GM12878 (cell line): ENCODE measurements at regions not wholly inside any gene's neighbourhood (a gene's known extent, or its start where the extent isn't known, plus 50 kb on each side); places are given as distances from the start of the nearest gene placed in this dataset.

ENCODE experiments used
- GABPA ChIP-seq: IDR thresholded peaks from 2 replicates; pipeline ENCODE4 v1.6.1; 2014; ENCODE audit warnings: antibody characterized with exemption, low read depth, mild to moderate bottlenecking, inconsistent platforms
- MXI1 ChIP-seq: fragments of 150-350 bp; IDR thresholded peaks from 2 replicates; pipeline ENCODE4 v1.6.1; 2011; ENCODE audit warnings: low read depth, mild to moderate bottlenecking, inconsistent platforms, low read length, improper control_type of control experiment
- POLR2A ChIP-seq: IDR thresholded peaks from 2 replicates; pipeline ENCODE4 v1.6.1; 2011; ENCODE audit warnings: low read depth, mild to moderate bottlenecking, low read length
- POLR2AphosphoS5 ChIP-seq: IDR thresholded peaks from 2 replicates; pipeline ENCODE4 v1.6.1; 2011; ENCODE audit warnings: mild to moderate bottlenecking, low read length, inconsistent platforms
- TAF1 ChIP-seq: IDR thresholded peaks from 2 replicates; pipeline ENCODE4 v1.6.1; 2011; ENCODE audit warnings: mild to moderate bottlenecking, low read depth, low read length, borderline replicate concordance
- ZNF217 ChIP-seq: fragments of 450-650 bp; IDR thresholded peaks from 2 replicates; pipeline ENCODE4 v1.6.1; 2017; ENCODE audit warnings: antibody characterized with exemption, mild to moderate bottlenecking
- TF ChIP-seq, protein P1 (sequence below), 3 experiments: IDR thresholded peaks in 2 of 3; conservative IDR thresholded peaks in 1 of 3; 2 replicates each; pipeline ENCODE4 v1.5.1; 2011; ENCODE audit warnings: low read depth in 3 of 3, low read length in 3 of 3, mild to moderate bottlenecking in 3 of 3, control low read depth in 2 of 3, moderate library complexity in 2 of 3, inconsistent platforms in 1 of 3, mixed read lengths in 1 of 3; ENCODE audit not compliant: control insufficient read depth in 2 of 3, insufficient read depth in 1 of 3; ENCODE audit errors: extremely low read depth in 1 of 3
- TF ChIP-seq, protein P2 (sequence below): IDR thresholded peaks from 2 replicates; pipeline ENCODE4 v1.6.1; 2012; ENCODE audit warnings: low read depth, low read length, improper control_type of control experiment
- TF ChIP-seq, protein P3 (sequence below): IDR thresholded peaks from 2 replicates; pipeline ENCODE4 v1.6.1; 2011; ENCODE audit warnings: low read depth, low read length, improper control_type of control experiment, borderline replicate concordance

DNA sequence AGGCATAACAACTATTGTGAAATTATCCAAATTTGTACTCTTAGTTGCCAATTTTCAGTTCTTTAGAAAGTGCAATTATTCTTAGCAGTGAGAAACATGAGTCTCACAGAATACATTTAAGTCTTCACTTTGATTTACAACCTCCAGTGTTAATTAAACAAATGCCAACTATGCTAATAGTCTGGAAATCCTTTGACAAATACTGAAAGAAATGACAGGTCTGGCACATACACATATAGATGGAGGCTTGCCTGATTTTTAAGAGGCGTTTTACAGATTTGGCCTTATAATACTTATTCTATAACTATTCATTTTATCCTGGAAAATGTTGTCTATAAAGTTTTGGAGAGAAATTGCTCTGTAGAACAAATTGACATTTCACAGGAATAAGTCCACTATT lies 320.1 kb downstream of the TRIML1 start:
- TF ChIP-seq, protein P1, sequence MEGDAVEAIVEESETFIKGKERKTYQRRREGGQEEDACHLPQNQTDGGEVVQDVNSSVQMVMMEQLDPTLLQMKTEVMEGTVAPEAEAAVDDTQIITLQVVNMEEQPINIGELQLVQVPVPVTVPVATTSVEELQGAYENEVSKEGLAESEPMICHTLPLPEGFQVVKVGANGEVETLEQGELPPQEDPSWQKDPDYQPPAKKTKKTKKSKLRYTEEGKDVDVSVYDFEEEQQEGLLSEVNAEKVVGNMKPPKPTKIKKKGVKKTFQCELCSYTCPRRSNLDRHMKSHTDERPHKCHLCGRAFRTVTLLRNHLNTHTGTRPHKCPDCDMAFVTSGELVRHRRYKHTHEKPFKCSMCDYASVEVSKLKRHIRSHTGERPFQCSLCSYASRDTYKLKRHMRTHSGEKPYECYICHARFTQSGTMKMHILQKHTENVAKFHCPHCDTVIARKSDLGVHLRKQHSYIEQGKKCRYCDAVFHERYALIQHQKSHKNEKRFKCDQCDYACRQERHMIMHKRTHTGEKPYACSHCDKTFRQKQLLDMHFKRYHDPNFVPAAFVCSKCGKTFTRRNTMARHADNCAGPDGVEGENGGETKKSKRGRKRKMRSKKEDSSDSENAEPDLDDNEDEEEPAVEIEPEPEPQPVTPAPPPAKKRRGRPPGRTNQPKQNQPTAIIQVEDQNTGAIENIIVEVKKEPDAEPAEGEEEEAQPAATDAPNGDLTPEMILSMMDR (IDR thresholded peaks at IDR 0.05 in 2 of 3, conservative IDR thresholded peaks at IDR 0.05 in 1 of 3; ENCODE audit: control insufficient read depth in 2 of 3, extremely low read depth in 1 of 3, insufficient read depth in 1 of 3, low read depth in 3 of 3, low read length in 3 of 3) = no peak
- TF ChIP-seq ZNF217 (no peak), GABPA (no peak), POLR2A (no peak), POLR2AphosphoS5 (no peak), TAF1 (no peak), MXI1 (no peak)
- TF ChIP-seq, protein P2, sequence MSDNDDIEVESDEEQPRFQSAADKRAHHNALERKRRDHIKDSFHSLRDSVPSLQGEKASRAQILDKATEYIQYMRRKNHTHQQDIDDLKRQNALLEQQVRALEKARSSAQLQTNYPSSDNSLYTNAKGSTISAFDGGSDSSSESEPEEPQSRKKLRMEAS = no peak
- TF ChIP-seq, protein P3, sequence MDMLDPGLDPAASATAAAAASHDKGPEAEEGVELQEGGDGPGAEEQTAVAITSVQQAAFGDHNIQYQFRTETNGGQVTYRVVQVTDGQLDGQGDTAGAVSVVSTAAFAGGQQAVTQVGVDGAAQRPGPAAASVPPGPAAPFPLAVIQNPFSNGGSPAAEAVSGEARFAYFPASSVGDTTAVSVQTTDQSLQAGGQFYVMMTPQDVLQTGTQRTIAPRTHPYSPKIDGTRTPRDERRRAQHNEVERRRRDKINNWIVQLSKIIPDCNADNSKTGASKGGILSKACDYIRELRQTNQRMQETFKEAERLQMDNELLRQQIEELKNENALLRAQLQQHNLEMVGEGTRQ = no peak
